ENCODE measurements at regions not wholly inside any gene's neighbourhood (a gene's known extent, or its start where the extent isn't known, plus 50 kb on each side); places are given as distances from the start of the nearest gene placed in this dataset.

DNA sequence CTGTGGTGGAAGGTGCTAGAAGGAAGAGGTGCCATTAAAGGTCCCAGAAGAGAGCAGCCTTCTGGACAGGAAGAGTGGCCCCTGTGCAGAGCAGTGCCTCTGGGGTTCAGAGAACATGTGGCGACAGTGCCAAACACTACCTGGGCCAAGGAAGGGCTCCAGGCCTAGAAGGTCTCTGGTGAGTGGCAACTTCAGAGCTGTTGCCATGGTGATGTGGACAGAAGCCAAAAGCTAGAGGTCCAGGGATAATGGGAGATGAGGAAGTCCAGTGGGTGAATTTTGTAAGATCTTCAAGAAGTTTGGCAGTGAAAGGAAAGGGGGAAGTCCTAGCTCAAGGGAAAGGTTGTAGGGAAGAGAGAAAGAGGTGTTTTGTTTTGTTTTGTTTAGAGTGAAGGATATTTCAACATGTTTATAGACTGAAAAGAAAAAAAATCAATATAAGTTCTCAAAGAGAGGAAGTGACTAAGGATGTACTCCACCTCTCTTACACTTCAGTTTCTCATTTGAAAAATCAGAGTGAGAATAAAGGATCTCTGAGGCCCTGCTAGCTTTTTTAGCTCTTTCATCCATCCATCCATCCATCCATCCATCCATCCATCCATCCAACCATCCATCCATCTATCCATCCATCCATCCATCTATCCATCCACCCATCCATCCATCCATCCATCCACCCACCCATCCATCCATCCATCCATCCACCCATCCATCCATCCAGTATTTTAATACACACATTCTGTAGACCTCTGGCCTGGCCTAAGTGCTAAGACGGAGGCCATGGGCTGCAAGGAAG is 77.1 kb upstream of the DUSP5 start:
- intact Hi-C loops (cut with micrococcal nuclease), result no loop called here
- Histone ChIP-seq H3K4me1 (ENCODE audit: control insufficient read depth, insufficient read depth, low read length) (peaks cover 66% of the 10 kb centered on the region), H3K36me3 (ENCODE audit: control insufficient read depth, insufficient read depth, low read length) (no peaks in the 10 kb centered on the region), H3K9me3 (ENCODE audit: control insufficient read depth, insufficient read depth, low read length) (no peaks in the 10 kb centered on the region), H3K27me3 (ENCODE audit: control insufficient read depth, insufficient read depth, low read length) (no peaks in the 10 kb centered on the region), H3K27ac (ENCODE audit: low read length) (no peak overlapping the region), H3K4me3 (ENCODE audit: low read length) (no peak overlapping the region)
- peak; percentile 36 to 71 (median 46) for ATAC-seq
- Mint-ChIP-seq H3K27ac (peak overlapping the region in 1 of 2 donors; percentile 76), H3K9me3 (peaks cover 0 to 2% of the 10 kb centered on the region in 2 donors), H3K36me3 (no peaks in the 10 kb centered on the region), H3K4me1 (peaks cover 37 to 38% of the 10 kb centered on the region in 2 donors), H3K4me3 (peak overlapping the region; percentile 4), H3K27me3 (ENCODE audit: low read depth in 2 of 2) (peaks cover 0 to 3% of the 10 kb centered on the region in 2 donors)
- peak in 1 of 2 donors; percentile 19 for DNase-seq
- 93% methylated on average over 1 of the region's 2 CpGs for WGBS (ENCODE audit: insufficient coverage)
- TF ChIP-seq, protein P1, sequence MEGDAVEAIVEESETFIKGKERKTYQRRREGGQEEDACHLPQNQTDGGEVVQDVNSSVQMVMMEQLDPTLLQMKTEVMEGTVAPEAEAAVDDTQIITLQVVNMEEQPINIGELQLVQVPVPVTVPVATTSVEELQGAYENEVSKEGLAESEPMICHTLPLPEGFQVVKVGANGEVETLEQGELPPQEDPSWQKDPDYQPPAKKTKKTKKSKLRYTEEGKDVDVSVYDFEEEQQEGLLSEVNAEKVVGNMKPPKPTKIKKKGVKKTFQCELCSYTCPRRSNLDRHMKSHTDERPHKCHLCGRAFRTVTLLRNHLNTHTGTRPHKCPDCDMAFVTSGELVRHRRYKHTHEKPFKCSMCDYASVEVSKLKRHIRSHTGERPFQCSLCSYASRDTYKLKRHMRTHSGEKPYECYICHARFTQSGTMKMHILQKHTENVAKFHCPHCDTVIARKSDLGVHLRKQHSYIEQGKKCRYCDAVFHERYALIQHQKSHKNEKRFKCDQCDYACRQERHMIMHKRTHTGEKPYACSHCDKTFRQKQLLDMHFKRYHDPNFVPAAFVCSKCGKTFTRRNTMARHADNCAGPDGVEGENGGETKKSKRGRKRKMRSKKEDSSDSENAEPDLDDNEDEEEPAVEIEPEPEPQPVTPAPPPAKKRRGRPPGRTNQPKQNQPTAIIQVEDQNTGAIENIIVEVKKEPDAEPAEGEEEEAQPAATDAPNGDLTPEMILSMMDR (IDR thresholded peaks at IDR 0.05), result no peak

DNA sequence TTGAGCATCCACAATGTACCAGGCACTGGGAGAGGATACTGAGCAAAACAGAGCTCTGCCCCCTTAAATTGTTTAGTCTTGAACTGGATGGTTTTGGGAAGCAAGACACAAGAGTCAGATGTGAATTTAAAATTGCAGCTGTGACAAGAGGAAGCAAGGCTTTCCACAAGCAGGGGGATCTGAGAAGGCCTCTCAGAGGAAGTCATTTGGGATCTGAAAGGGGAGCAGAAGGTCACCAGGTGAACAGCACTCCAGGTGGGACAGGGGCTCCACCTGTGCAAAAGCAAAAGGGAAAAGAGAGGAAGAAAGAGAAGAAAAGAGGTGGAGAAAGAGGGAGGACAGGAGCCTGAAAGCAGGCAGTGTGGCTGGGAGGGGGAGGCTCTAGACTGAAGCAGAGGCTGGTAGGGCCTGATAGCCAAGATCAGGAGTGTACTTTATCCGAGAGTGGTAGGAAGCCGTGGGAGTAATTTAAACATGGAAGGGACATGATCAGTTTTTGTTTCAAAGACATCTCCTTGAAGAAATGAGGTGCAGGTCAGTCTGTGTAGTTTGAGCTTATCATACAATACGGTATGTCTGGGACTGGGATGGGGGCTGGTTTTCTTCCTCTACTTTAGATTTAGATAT is 76.1 kb upstream of the DUSP5 start:
- Mint-ChIP-seq H3K9me3 (peaks cover 0 to 2% of the 10 kb centered on the region in 2 donors), H3K27ac (peak overlapping the region in 1 of 2 donors; percentile 76), H3K4me1 (peaks cover 40 to 41% of the 10 kb centered on the region in 2 donors), H3K36me3 (no peaks in the 10 kb centered on the region), H3K4me3 (peak overlapping the region; percentile 17), H3K27me3 (ENCODE audit: low read depth in 2 of 2) (no peaks in the 10 kb centered on the region)
- DNase-seq, result no peak
- Histone ChIP-seq H3K27me3 (ENCODE audit: control insufficient read depth, insufficient read depth, low read length) (no peaks in the 10 kb centered on the region), H3K4me1 (ENCODE audit: control insufficient read depth, insufficient read depth, low read length) (peaks cover 60% of the 10 kb centered on the region), H3K9me3 (ENCODE audit: control insufficient read depth, insufficient read depth, low read length) (no peaks in the 10 kb centered on the region), H3K27ac (ENCODE audit: low read length) (no peak overlapping the region), H3K4me3 (ENCODE audit: low read length) (no peak overlapping the region), H3K36me3 (ENCODE audit: control insufficient read depth, insufficient read depth, low read length) (no peaks in the 10 kb centered on the region)
- WGBS (ENCODE audit: insufficient coverage), result 57% methylated on average over 2 of the region's 3 CpGs
- intact Hi-C loops (cut with micrococcal nuclease), result no loop called here
- TF ChIP-seq, protein P1 (IDR thresholded peaks at IDR 0.05), result no peak
- ATAC-seq, result no peak

DNA sequence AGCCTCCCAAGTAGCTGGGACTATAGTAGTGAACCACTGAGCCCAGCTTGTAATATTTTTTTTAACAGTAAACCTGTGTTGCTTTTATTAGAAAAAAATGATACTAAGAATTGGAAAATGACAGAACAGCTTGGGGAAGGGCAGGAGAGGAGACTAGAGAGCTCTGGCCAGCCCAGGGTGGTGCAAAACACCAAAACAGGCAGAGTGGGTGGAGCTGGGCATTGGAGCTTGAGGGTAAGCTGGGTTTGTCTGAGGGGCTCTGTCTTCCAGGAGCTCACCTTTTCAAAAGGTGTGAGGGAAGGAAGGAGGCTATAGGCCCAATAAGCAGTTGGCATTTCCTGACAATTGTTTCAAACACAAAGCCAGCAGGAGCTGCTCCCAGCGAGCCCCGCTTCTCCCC is 75.2 kb upstream of the DUSP5 start:
- 95% methylated on average over 2 of the region's 2 CpGs for WGBS (ENCODE audit: insufficient coverage)
- TF ChIP-seq, protein P1 (IDR thresholded peaks at IDR 0.05), result no peak
- intact Hi-C loops (cut with micrococcal nuclease), result no loop called here
- no peak overlapping the region for H3K4me3 Mint-ChIP-seq
- H3K36me3 ChIP-seq (ENCODE audit: control insufficient read depth, insufficient read depth, low read length), result no peaks in the 10 kb centered on the region
- H3K4me3 ChIP-seq (ENCODE audit: low read length), result no peak overlapping the region
- H3K9me3 Mint-ChIP-seq, result peaks cover 0 to 2% of the 10 kb centered on the region in 2 donors
- no peaks in the 10 kb centered on the region for H3K27me3 ChIP-seq (ENCODE audit: control insufficient read depth, insufficient read depth, low read length)
- DNase-seq (no peak), ATAC-seq (no peak)
- no peaks in the 10 kb centered on the region for H3K36me3 Mint-ChIP-seq
- H3K4me1 Mint-ChIP-seq, result peaks cover 44 to 45% of the 10 kb centered on the region in 2 donors
- peak overlapping the region in 1 of 2 donors; percentile 42 for H3K27ac Mint-ChIP-seq
- H3K4me1 ChIP-seq (ENCODE audit: control insufficient read depth, insufficient read depth, low read length), result peaks cover 55% of the 10 kb centered on the region
- no peaks in the 10 kb centered on the region for H3K27me3 Mint-ChIP-seq (ENCODE audit: low read depth in 2 of 2)
- no peaks in the 10 kb centered on the region for H3K9me3 ChIP-seq (ENCODE audit: control insufficient read depth, insufficient read depth, low read length)
- no peak overlapping the region for H3K27ac ChIP-seq (ENCODE audit: low read length)
